ENCODE measurements at regions not wholly inside any gene's neighbourhood (a gene's known extent, or its start where the extent isn't known, plus 50 kb on each side); places are given as distances from the start of the nearest gene placed in this dataset.

- ChIA-PET POLR2A (no interaction called here), CTCF (interaction anchor here (0.8 to 3.8 kb wide), 9 partner anchors 13 to 639 kb away, joined by 3 to 20 read pairs (median 4); no protein-coding TSS in a partner anchor)
These were observed 112.4 kb upstream of the RND3 start for GRCh38 chr2:150599889-150600288.

More at GRCh38 chr2:150599889-150600288, 112.4 kb upstream of the RND3 start:
- no peak overlapping the region for H3K4me3 ChIP-seq (replicated peaks in 1 of 3; ENCODE audit: insufficient read depth in 1 of 3, low read depth in 1 of 3, low read length in 3 of 3)
- no TSS peak for BruUV-seq (replicated peaks)
- H2AFZ ChIP-seq (ENCODE audit: low read depth, low read length): no peak overlapping the region
- FAIRE-seq: no peak
- H3K27ac ChIP-seq (ENCODE audit: insufficient read depth, low read depth, low read length): no peak overlapping the region
- H3K9me1 ChIP-seq (replicated peaks; ENCODE audit: control insufficient read depth, extremely low read depth, insufficient read depth, low read length): no peaks in the 10 kb centered on the region
- no peaks in the 10 kb centered on the region for H3K36me3 ChIP-seq (ENCODE audit: control insufficient read depth in 2 of 2, extremely low read depth in 1 of 2, insufficient read depth in 2 of 2, low read length in 2 of 2)
- intact Hi-C loops (cut with micrococcal nuclease) (no loop called here), dilution Hi-C loops (cut with MboI; ENCODE audit: extremely low pct_ligation_motif_present, low sequenced_read_pairs) (no loop called here)
- peak; percentile 13 for DNase-seq (ENCODE audit: low read depth, low spot score)
- H3K4me2 ChIP-seq (ENCODE audit: insufficient read depth, low read length): no peak overlapping the region
- no peaks in the 10 kb centered on the region for H3K79me2 ChIP-seq (ENCODE audit: control insufficient read depth, insufficient read depth, low read length)
- no peaks in the 10 kb centered on the region for H3K9me3 ChIP-seq (replicated peaks; ENCODE audit: control insufficient read depth, insufficient read depth, low read length)
- H3K9ac ChIP-seq (replicated peaks; ENCODE audit: extremely low read depth, insufficient read depth, low read length): no peak overlapping the region
- TF ChIP-seq MYC (IDR thresholded peaks at IDR 0.05; ENCODE audit: low read depth, low read length) (no peak), CTCF (IDR thresholded peaks at IDR 0.05; ENCODE audit: extremely low read depth in 1 of 2, insufficient read depth in 1 of 2, low read depth in 1 of 2, low read length in 2 of 2) (no peak), GATA2 (IDR thresholded peaks at IDR 0.05; ENCODE audit: insufficient read depth, insufficient read length, low read depth, low read length) (no peak), MAX (IDR thresholded peaks at IDR 0.05; ENCODE audit: insufficient read depth, insufficient read length) (no peak), POLR2A (IDR thresholded peaks at IDR 0.05; ENCODE audit: low read depth, low read length) (no peak), EZH2 (IDR thresholded peaks at IDR 0.05; ENCODE audit: borderline replicate concordance, low read depth, low read length, severe bottlenecking) (no peak), JUN (IDR thresholded peaks at IDR 0.05; ENCODE audit: borderline replicate concordance, insufficient read depth, insufficient read length, low read depth) (no peak)
- H3K4me1 ChIP-seq (ENCODE audit: control insufficient read depth, extremely low read depth, insufficient read depth, low read length): no peaks in the 10 kb centered on the region
- no peaks in the 10 kb centered on the region for H3K27me3 ChIP-seq (ENCODE audit: control insufficient read depth in 2 of 2, insufficient read depth in 2 of 2, low read length in 2 of 2)
- no peaks in the 10 kb centered on the region for H4K20me1 ChIP-seq (replicated peaks; ENCODE audit: control insufficient read depth, extremely low read depth, insufficient read depth, low read length)

Measured in endothelial cell of umbilical vein (primary cell).